ENCODE measurements at regions not wholly inside any gene's neighbourhood (a gene's known extent, or its start where the extent isn't known, plus 50 kb on each side); places are given as distances from the start of the nearest gene placed in this dataset.
"Not testable (repeated sequence)": the region's sequence is repeated elsewhere in the genome, so short reads cannot be mapped to it uniquely, and the experiment has no call there.

- TF ChIP-seq, protein P1, sequence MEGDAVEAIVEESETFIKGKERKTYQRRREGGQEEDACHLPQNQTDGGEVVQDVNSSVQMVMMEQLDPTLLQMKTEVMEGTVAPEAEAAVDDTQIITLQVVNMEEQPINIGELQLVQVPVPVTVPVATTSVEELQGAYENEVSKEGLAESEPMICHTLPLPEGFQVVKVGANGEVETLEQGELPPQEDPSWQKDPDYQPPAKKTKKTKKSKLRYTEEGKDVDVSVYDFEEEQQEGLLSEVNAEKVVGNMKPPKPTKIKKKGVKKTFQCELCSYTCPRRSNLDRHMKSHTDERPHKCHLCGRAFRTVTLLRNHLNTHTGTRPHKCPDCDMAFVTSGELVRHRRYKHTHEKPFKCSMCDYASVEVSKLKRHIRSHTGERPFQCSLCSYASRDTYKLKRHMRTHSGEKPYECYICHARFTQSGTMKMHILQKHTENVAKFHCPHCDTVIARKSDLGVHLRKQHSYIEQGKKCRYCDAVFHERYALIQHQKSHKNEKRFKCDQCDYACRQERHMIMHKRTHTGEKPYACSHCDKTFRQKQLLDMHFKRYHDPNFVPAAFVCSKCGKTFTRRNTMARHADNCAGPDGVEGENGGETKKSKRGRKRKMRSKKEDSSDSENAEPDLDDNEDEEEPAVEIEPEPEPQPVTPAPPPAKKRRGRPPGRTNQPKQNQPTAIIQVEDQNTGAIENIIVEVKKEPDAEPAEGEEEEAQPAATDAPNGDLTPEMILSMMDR (IDR thresholded peaks at IDR 0.05; ENCODE audit: insufficient read depth, low read length, severe bottlenecking), result no peak
- FAIRE-seq, result no peak
- Histone ChIP-seq H3K36me3 (ENCODE audit: control insufficient read depth, insufficient read depth, low read length) (no peaks in the 10 kb centered on the region), H3K4me3 (ENCODE audit: low read depth, low read length) (no peak overlapping the region), H3K27me3 (ENCODE audit: control insufficient read depth, insufficient read depth, low read length) (no peaks in the 10 kb centered on the region)
- no peak for DNase-seq (ENCODE audit: low read depth)
Measured at GRCh38 chr2:16383411-16383810, 282.2 kb downstream of the CYRIA start.

GRCh38 chr2:16382451-16382850, 283.2 kb downstream of the CYRIA start:
- no peak for FAIRE-seq
- H3K27me3 ChIP-seq (ENCODE audit: control insufficient read depth, insufficient read depth, low read length), result no peaks in the 10 kb centered on the region
- DNase-seq (ENCODE audit: low read depth), result no peak
- H3K36me3 ChIP-seq (ENCODE audit: control insufficient read depth, insufficient read depth, low read length), result no peaks in the 10 kb centered on the region
- no peak overlapping the region for H3K4me3 ChIP-seq (ENCODE audit: low read depth, low read length)
- TF ChIP-seq, protein P1 (IDR thresholded peaks at IDR 0.05; ENCODE audit: insufficient read depth, low read length, severe bottlenecking), result no peak

GRCh38 chr2:16381511-16381910, 284.1 kb downstream of the CYRIA start:
- FAIRE-seq, result no peak

GRCh38 chr2:16379901-16380300, 285.7 kb downstream of the CYRIA start:
- not testable (repeated sequence) for H3K27me3 ChIP-seq (ENCODE audit: control insufficient read depth, insufficient read depth, low read length); H3K4me3 ChIP-seq (ENCODE audit: low read depth, low read length); H3K36me3 ChIP-seq (ENCODE audit: control insufficient read depth, insufficient read depth, low read length); DNase-seq (ENCODE audit: low read depth); FAIRE-seq

More at GRCh38 chr2:16381511-16381910, 284.1 kb downstream of the CYRIA start:
- no peak overlapping the region for H3K4me3 ChIP-seq (ENCODE audit: low read depth, low read length)
- no peak for DNase-seq (ENCODE audit: low read depth)
- no peaks in the 10 kb centered on the region for H3K36me3 ChIP-seq (ENCODE audit: control insufficient read depth, insufficient read depth, low read length)
- TF ChIP-seq, protein P1 (IDR thresholded peaks at IDR 0.05; ENCODE audit: insufficient read depth, low read length, severe bottlenecking), result no peak
- no peaks in the 10 kb centered on the region for H3K27me3 ChIP-seq (ENCODE audit: control insufficient read depth, insufficient read depth, low read length)

GRCh38 chr2:16379061-16379460, 286.6 kb downstream of the CYRIA start:
- not testable (repeated sequence) for FAIRE-seq

GRCh38 chr2:16378031-16378430, 287.6 kb downstream of the CYRIA start:
- TF ChIP-seq, protein P1 (IDR thresholded peaks at IDR 0.05; ENCODE audit: insufficient read depth, low read length, severe bottlenecking), result no peak
- no peak overlapping the region for H3K4me3 ChIP-seq (ENCODE audit: low read depth, low read length)
- DNase-seq (ENCODE audit: low read depth) (no peak), FAIRE-seq (no peak)
- no peaks in the 10 kb centered on the region for H3K27me3 ChIP-seq (ENCODE audit: control insufficient read depth, insufficient read depth, low read length)
- no peaks in the 10 kb centered on the region for H3K36me3 ChIP-seq (ENCODE audit: control insufficient read depth, insufficient read depth, low read length)

More at GRCh38 chr2:16379061-16379460, 286.6 kb downstream of the CYRIA start:
- not testable (repeated sequence) for H3K27me3 ChIP-seq (ENCODE audit: control insufficient read depth, insufficient read depth, low read length); DNase-seq (ENCODE audit: low read depth); H3K4me3 ChIP-seq (ENCODE audit: low read depth, low read length); H3K36me3 ChIP-seq (ENCODE audit: control insufficient read depth, insufficient read depth, low read length)

GRCh38 chr2:16375981-16376380, 289.7 kb downstream of the CYRIA start:
- FAIRE-seq, result no peak

More at GRCh38 chr2:16375981-16376380, 289.7 kb downstream of the CYRIA start:
- no peak overlapping the region for H3K4me3 ChIP-seq (ENCODE audit: low read depth, low read length)
- no peaks in the 10 kb centered on the region for H3K36me3 ChIP-seq (ENCODE audit: control insufficient read depth, insufficient read depth, low read length)
- TF ChIP-seq, protein P1 (IDR thresholded peaks at IDR 0.05; ENCODE audit: insufficient read depth, low read length, severe bottlenecking), result no peak
- no peaks in the 10 kb centered on the region for H3K27me3 ChIP-seq (ENCODE audit: control insufficient read depth, insufficient read depth, low read length)
- no peak for DNase-seq (ENCODE audit: low read depth)
